Erythroblast (primary cell): ENCODE measurements at regions not wholly inside any gene's neighbourhood (a gene's known extent, or its start where the extent isn't known, plus 50 kb on each side); places are given as distances from the start of the nearest gene placed in this dataset.

Experiments
- GATA1 ChIP-seq: IDR thresholded peaks from 2 replicates; pipeline ENCODE4 v1.6.1; 2011; ENCODE audit warnings: low read depth, mild to moderate bottlenecking, control low read depth, low read length, moderate library complexity
- POLR2A ChIP-seq: IDR thresholded peaks from 2 replicates; pipeline ENCODE4 v1.6.1; 2011; ENCODE audit warnings: mild to moderate bottlenecking, low read length

DNA sequence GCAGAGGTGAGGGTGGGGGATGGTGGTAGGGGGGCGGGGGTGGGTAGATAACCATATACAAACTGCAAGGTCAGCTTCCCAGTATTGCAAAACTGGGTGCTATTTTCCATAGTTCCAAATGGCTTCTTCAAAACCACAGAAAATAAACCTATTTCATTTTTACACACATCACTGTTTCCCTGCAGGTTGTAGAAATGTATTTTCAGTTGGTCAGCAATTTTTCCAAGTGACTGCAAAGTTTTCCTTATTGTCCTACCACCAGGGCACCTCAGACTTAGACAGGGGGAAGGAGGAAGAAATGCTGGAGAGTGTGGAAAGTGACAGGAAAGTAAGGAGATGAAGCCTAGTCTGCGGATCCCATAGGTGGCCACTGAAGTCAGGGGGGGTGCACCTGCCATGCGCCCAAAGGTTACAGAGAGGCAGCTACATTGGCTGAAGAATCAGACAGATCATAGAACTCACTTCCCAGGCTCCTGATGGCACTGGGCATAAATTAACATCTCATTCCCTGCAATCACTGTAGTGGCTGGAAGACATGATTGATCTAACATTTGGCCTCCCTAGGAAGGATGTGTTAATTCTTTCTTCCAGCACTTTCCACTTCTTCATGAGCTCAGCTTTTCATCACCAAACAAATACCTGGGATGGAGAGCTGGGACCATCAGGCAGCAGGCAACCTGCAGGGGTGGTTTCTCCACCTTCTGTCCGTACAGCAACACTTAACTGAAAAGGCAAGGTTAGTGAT, 402.0 kb downstream of the HNRNPD start:
- no peak for TF ChIP-seq POLR2A
- no peak for TF ChIP-seq GATA1
